ENCODE measurements at regions not wholly inside any gene's neighbourhood (a gene's known extent, or its start where the extent isn't known, plus 50 kb on each side); places are given as distances from the start of the nearest gene placed in this dataset.

DNA sequence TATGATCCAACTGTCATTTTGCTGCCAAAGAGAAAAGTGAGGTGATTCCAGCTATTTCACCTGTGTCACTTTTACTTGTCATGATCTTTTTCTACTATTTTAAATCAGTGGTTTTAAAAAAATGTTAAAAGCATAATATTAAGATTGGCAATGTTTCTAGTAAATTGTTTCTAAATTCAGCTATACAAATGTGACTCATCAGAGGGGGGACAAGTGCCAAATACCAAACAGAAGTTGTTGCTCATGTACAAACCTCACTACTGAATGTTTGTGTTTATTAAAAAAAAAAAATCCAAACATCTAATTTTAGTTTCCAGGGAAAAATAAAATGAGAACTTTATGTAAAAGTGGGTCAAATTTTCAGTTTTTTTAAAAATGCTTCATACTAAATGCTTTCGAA, 346.2 kb upstream of the SNX7 start:
- no peaks in the 10 kb centered on the region for H3K36me3 ChIP-seq (ENCODE audit: low read depth)
- no peak overlapping the region for H3K9ac ChIP-seq
- WGBS, 2 experiments (ENCODE audit: low coverage in 1 of 2, low lambda C conversion rate in 2 of 2, missing lambda C conversion rate in 2 of 2) = 7 to 14% methylated on average over 1 of the region's 1 CpG
- no peaks in the 10 kb centered on the region for H3K9me3 ChIP-seq (ENCODE audit: low read depth)
- no peaks in the 10 kb centered on the region for H3K27me3 ChIP-seq (replicated peaks; ENCODE audit: insufficient read depth)
- H3K79me2 ChIP-seq (ENCODE audit: insufficient read depth) = no peaks in the 10 kb centered on the region
- DNase-seq = peak; percentile 76
- H3K27ac ChIP-seq = 0 out of 2 replicates have a peak overlapping the region, but pooled peaks have one; percentile 3
- peak overlapping the region; percentile 58 for H3K4me2 ChIP-seq (ENCODE audit: unreplicated experiment)
- H3K4me3 ChIP-seq = no peak overlapping the region
- peaks cover 22% of the 10 kb centered on the region for H3K4me1 ChIP-seq (ENCODE audit: insufficient read depth)
- in situ Hi-C loops (cut with MboI) = no loop called here
- H3F3A ChIP-seq (ENCODE audit: insufficient read depth) = peaks cover 9% of the 10 kb centered on the region
- TF ChIP-seq EZH2phosphoT487 (IDR thresholded peaks at IDR 0.05; ENCODE audit: insufficient read depth, low read depth) (no peak), EZH2 (IDR thresholded peaks at IDR 0.05; ENCODE audit: insufficient read depth, poor library complexity, severe bottlenecking) (no peak)
- H2AFZ ChIP-seq = no peak overlapping the region
- no peaks in the 10 kb centered on the region for H4K20me1 ChIP-seq (ENCODE audit: insufficient read depth)
- H3K9me2 ChIP-seq (ENCODE audit: insufficient read depth) = no peaks in the 10 kb centered on the region

- Histone ChIP-seq H3K9me3 (ENCODE audit: low read depth) (no peaks in the 10 kb centered on the region), H3F3A (ENCODE audit: insufficient read depth) (peaks cover 9% of the 10 kb centered on the region), H3K4me1 (ENCODE audit: insufficient read depth) (peaks cover 22% of the 10 kb centered on the region), H3K27me3 (replicated peaks; ENCODE audit: insufficient read depth) (no peaks in the 10 kb centered on the region), H3K9me2 (ENCODE audit: insufficient read depth) (no peaks in the 10 kb centered on the region), H3K79me2 (ENCODE audit: insufficient read depth) (no peaks in the 10 kb centered on the region), H2AFZ (no peak overlapping the region), H3K9ac (no peak overlapping the region), H4K20me1 (ENCODE audit: insufficient read depth) (no peaks in the 10 kb centered on the region), H3K27ac (no peak overlapping the region), H3K36me3 (ENCODE audit: low read depth) (no peaks in the 10 kb centered on the region), H3K4me3 (no peak overlapping the region), H3K4me2 (ENCODE audit: unreplicated experiment) (no peak overlapping the region)
- TF ChIP-seq EZH2phosphoT487 (IDR thresholded peaks at IDR 0.05; ENCODE audit: insufficient read depth, low read depth) (no peak), EZH2 (IDR thresholded peaks at IDR 0.05; ENCODE audit: insufficient read depth, poor library complexity, severe bottlenecking) (no peak)
- no peak for DNase-seq
- WGBS, 2 experiments (ENCODE audit: low coverage in 1 of 2, low lambda C conversion rate in 2 of 2, missing lambda C conversion rate in 2 of 2) = 56 to 58% methylated on average over 1 of the region's 1 CpG
- in situ Hi-C loops (cut with MboI) = no loop called here
Measured at GRCh38 chr1:98314601-98315000, 346.9 kb upstream of the SNX7 start.

GRCh38 chr1:98306517-98307089, 354.9 kb upstream of the SNX7 start:
- no peak overlapping the region for H3K4me2 ChIP-seq (ENCODE audit: unreplicated experiment)

GRCh38 chr1:98305362-98305761, 356.2 kb upstream of the SNX7 start:
- Histone ChIP-seq H3K79me2 (ENCODE audit: insufficient read depth) (no peaks in the 10 kb centered on the region), H2AFZ (no peak overlapping the region), H4K20me1 (ENCODE audit: insufficient read depth) (no peaks in the 10 kb centered on the region), H3K27ac (no peak overlapping the region), H3F3A (ENCODE audit: insufficient read depth) (no peaks in the 10 kb centered on the region), H3K4me3 (no peak overlapping the region), H3K27me3 (replicated peaks; ENCODE audit: insufficient read depth) (no peaks in the 10 kb centered on the region), H3K9me2 (ENCODE audit: insufficient read depth) (no peaks in the 10 kb centered on the region), H3K4me2 (ENCODE audit: unreplicated experiment) (no peak overlapping the region), H3K9me3 (ENCODE audit: low read depth) (no peaks in the 10 kb centered on the region), H3K36me3 (ENCODE audit: low read depth) (no peaks in the 10 kb centered on the region), H3K9ac (no peak overlapping the region), H3K4me1 (ENCODE audit: insufficient read depth) (no peaks in the 10 kb centered on the region)
- in situ Hi-C loops (cut with MboI) = no loop called here
- no peak for DNase-seq
- WGBS, 2 experiments (ENCODE audit: low coverage in 1 of 2, low lambda C conversion rate in 2 of 2, missing lambda C conversion rate in 2 of 2) = 83 to 86% methylated on average over 2 of the region's 2 CpGs
- TF ChIP-seq EZH2 (IDR thresholded peaks at IDR 0.05; ENCODE audit: insufficient read depth, poor library complexity, severe bottlenecking) (no peak), EZH2phosphoT487 (IDR thresholded peaks at IDR 0.05; ENCODE audit: insufficient read depth, low read depth) (no peak)

More at GRCh38 chr1:98306517-98307089, 354.9 kb upstream of the SNX7 start:
- Histone ChIP-seq H3K79me2 (ENCODE audit: insufficient read depth) (no peaks in the 10 kb centered on the region), H3K9me3 (ENCODE audit: low read depth) (no peaks in the 10 kb centered on the region), H3F3A (ENCODE audit: insufficient read depth) (no peaks in the 10 kb centered on the region), H3K36me3 (ENCODE audit: low read depth) (no peaks in the 10 kb centered on the region), H3K4me3 (no peak overlapping the region), H3K9ac (no peak overlapping the region), H3K9me2 (ENCODE audit: insufficient read depth) (no peaks in the 10 kb centered on the region), H3K4me1 (ENCODE audit: insufficient read depth) (no peaks in the 10 kb centered on the region), H2AFZ (no peak overlapping the region), H3K27ac (no peak overlapping the region), H3K27me3 (replicated peaks; ENCODE audit: insufficient read depth) (no peaks in the 10 kb centered on the region), H4K20me1 (ENCODE audit: insufficient read depth) (no peaks in the 10 kb centered on the region)
- no peak for DNase-seq
- in situ Hi-C loops (cut with MboI) = no loop called here
- no peak for TF ChIP-seq EZH2phosphoT487 (IDR thresholded peaks at IDR 0.05; ENCODE audit: insufficient read depth, low read depth)
- no peak for TF ChIP-seq EZH2 (IDR thresholded peaks at IDR 0.05; ENCODE audit: insufficient read depth, poor library complexity, severe bottlenecking)

DNA sequence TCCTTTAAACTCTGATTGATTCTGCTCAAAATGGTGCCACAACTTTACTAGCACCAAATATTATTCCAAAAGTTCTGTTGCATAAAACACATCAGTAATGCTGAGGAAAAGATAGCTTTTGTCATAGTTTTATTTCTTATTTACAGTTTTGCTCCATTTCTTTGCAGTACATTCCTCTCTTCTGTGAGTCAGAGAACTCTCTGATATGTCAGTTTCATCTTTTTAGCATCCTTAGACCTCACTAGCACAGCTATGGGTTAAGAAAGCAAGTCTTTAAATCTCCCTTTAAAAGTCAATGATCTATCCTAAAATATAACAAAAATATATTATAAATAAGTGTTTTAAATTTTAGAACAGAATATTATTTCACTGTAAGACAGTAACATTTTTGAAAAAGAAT, 356.6 kb upstream of the SNX7 start:
- Histone ChIP-seq H3K4me1 (ENCODE audit: insufficient read depth) (no peaks in the 10 kb centered on the region), H3K27me3 (replicated peaks; ENCODE audit: insufficient read depth) (no peaks in the 10 kb centered on the region), H3K9me2 (ENCODE audit: insufficient read depth) (no peaks in the 10 kb centered on the region), H3K4me2 (ENCODE audit: unreplicated experiment) (no peak overlapping the region), H3F3A (ENCODE audit: insufficient read depth) (no peaks in the 10 kb centered on the region), H2AFZ (no peak overlapping the region), H3K9ac (no peak overlapping the region), H3K27ac (no peak overlapping the region), H3K4me3 (no peak overlapping the region), H3K79me2 (ENCODE audit: insufficient read depth) (no peaks in the 10 kb centered on the region), H3K36me3 (ENCODE audit: low read depth) (no peaks in the 10 kb centered on the region), H3K9me3 (ENCODE audit: low read depth) (no peaks in the 10 kb centered on the region), H4K20me1 (ENCODE audit: insufficient read depth) (no peaks in the 10 kb centered on the region)
- DNase-seq = no peak
- TF ChIP-seq EZH2 (IDR thresholded peaks at IDR 0.05; ENCODE audit: insufficient read depth, poor library complexity, severe bottlenecking) (no peak), EZH2phosphoT487 (IDR thresholded peaks at IDR 0.05; ENCODE audit: insufficient read depth, low read depth) (no peak)
- in situ Hi-C loops (cut with MboI) = no loop called here
